Nephron progenitor cell (in vitro differentiated cells): ENCODE measurements at regions not wholly inside any gene's neighbourhood (a gene's known extent, or its start where the extent isn't known, plus 50 kb on each side); places are given as distances from the start of the nearest gene placed in this dataset.

Source experiments
- DNase-seq: peaks from one replicate; pipeline ENCODE4 v3.0.0; 2021
- H3K27ac Mint-ChIP-seq: 2 replicates; pipeline ENCODE4 v1.8.0; 2021; ENCODE audit warnings: mild to moderate bottlenecking, moderate library complexity, mixed read lengths
- H3K27me3 Mint-ChIP-seq: 2 replicates; pipeline ENCODE4 v1.8.0; 2021; ENCODE audit warnings: mild to moderate bottlenecking, low read depth, mixed read lengths; ENCODE audit not compliant: poor library complexity
- H3K36me3 Mint-ChIP-seq: 2 replicates; pipeline ENCODE4 v1.8.0; 2021; ENCODE audit warnings: low read depth, mixed read lengths
- H3K4me1 Mint-ChIP-seq: 2 replicates; pipeline ENCODE4 v1.8.0; 2021; ENCODE audit warnings: mixed read lengths
- H3K4me3 Mint-ChIP-seq: 2 replicates; pipeline ENCODE4 v1.8.0; 2021; ENCODE audit warnings: mild to moderate bottlenecking, moderate library complexity, mixed read lengths
- H3K9me3 Mint-ChIP-seq: 2 replicates; pipeline ENCODE4 v1.8.0; 2021; ENCODE audit warnings: mild to moderate bottlenecking, moderate library complexity, mixed read lengths
- CTCF ChIP-seq: fragments of 200-600 bp; sonication (generic); IDR thresholded peaks from 2 replicates; pipeline ENCODE4 v1.5.0; 2021; ENCODE audit warnings: antibody characterized with exemption

GRCh38 chr5:155270725-155271124, 257.2 kb downstream of the KIF4B start:
- Mint-ChIP-seq H3K9me3 (no peaks in the 10 kb centered on the region), H3K36me3 (no peaks in the 10 kb centered on the region), H3K27ac (no peak overlapping the region), H3K4me1 (peaks cover 45% of the 10 kb centered on the region), H3K4me3 (no peak overlapping the region), H3K27me3 (peaks cover 2% of the 10 kb centered on the region)
- no peak for DNase-seq
- no peak for TF ChIP-seq CTCF

DNA sequence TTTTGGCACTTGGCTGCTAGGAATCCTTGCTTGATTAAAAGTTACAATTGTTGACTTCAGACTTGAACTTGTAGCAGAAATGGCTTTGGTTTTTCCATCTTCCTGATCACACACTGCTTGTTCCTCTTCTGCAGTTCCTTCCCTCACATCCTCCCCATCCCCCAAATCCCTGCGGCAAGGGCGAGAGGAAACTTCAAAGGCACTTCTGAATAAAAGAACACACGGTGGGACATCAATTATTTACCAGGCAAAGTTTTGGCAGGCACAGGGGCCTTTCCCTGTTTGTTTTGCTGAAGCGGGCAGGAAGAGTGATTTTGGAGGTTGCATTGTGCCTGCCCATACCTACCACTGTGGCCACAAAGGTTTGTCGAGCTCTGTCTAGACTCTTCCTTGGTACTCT, 260.9 kb downstream of the KIF4B start:
- H3K4me1 Mint-ChIP-seq = peaks cover 45% of the 10 kb centered on the region
- no peaks in the 10 kb centered on the region for H3K36me3 Mint-ChIP-seq
- TF ChIP-seq CTCF = no peak
- H3K27ac Mint-ChIP-seq = no peak overlapping the region
- no peak for DNase-seq
- H3K27me3 Mint-ChIP-seq = peaks cover 5% of the 10 kb centered on the region
- no peaks in the 10 kb centered on the region for H3K9me3 Mint-ChIP-seq
- peak overlapping the region; percentile 56 for H3K4me3 Mint-ChIP-seq

DNA sequence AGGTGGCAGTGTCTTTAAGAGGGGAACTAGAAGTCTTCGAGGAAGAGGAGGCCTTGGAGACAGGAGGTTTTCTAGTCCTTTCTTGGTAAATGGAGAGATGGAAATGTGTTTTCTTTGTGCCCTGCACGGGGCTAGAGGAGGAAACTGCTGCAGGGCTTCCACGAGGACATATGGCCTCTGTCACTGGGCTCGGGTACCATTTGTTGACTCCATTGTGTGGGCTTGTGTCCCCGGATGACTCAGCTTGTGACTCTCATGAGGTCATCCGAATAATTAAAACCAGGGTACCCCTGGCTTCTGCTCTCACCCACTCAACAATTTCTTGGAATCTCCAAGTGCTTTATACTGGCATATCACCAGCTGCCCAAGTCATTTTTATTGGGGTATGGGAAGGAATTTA, 261.7 kb downstream of the KIF4B start:
- Mint-ChIP-seq H3K36me3 (no peaks in the 10 kb centered on the region), H3K27ac (no peak overlapping the region), H3K4me3 (no peak overlapping the region), H3K4me1 (peaks cover 42% of the 10 kb centered on the region), H3K9me3 (no peaks in the 10 kb centered on the region), H3K27me3 (peaks cover 5% of the 10 kb centered on the region)
- TF ChIP-seq CTCF = no peak
- DNase-seq = no peak

DNA sequence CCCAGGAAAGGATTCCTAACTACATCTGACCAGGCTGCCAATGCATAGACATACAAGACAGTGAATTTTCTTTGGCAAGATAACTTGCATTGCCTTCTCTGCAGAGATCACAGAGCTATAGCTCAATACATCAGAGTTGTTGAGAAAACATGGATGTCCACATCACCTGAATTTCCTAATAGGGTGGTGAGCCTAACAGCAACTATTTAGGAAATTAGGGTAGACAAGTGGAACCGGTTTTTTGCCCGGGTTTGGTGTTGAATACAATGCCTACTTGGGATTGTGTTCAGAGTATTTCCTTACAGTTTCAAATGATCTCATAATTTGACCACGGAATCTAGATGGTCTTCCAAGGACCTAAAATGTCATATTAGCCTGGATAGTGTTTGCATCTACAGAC, 262.7 kb downstream of the KIF4B start:
- Mint-ChIP-seq H3K4me1 (peaks cover 32% of the 10 kb centered on the region), H3K4me3 (no peak overlapping the region), H3K27ac (no peak overlapping the region), H3K36me3 (no peaks in the 10 kb centered on the region), H3K9me3 (no peaks in the 10 kb centered on the region), H3K27me3 (peaks cover 3% of the 10 kb centered on the region)
- no peak for DNase-seq
- TF ChIP-seq CTCF = no peak

- DNase-seq = no peak
- H3K27ac Mint-ChIP-seq = no peak overlapping the region
- peaks cover 6% of the 10 kb centered on the region for H3K27me3 Mint-ChIP-seq
- H3K36me3 Mint-ChIP-seq = no peaks in the 10 kb centered on the region
- TF ChIP-seq CTCF = no peak
- H3K9me3 Mint-ChIP-seq = no peaks in the 10 kb centered on the region
- no peak overlapping the region for H3K4me3 Mint-ChIP-seq
- peaks cover 16% of the 10 kb centered on the region for H3K4me1 Mint-ChIP-seq
Observed at GRCh38 chr5:155278532-155278931, 265.0 kb downstream of the KIF4B start.

DNA sequence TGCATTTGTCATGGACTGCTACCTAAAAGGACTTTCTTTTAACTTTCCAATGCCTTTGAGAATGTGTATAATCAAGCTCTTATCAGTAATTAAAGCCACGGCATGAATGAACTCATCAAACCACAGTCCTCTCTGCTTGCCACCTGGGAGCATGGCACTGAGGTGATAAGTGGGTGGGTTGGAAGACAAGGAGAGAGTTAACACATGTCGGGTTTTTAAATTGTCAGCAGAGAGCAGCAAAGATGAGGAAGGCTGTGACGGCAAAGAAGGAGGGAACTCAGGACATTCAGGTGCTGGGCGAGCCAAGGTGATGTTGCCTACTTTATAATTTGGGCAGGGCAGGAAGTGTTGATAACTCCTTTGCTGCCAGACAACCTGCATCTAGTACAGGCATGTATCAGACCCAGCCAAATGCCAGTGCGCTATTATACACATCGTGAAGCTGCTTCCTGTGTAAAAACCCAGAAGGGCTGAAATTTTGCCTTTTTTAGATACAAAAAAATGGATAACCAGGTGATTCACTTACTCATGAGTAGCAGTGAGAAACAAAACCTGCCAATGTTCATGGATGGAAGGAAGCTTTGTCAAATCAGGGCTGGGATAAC, 269.1 kb downstream of the KIF4B start:
- H3K4me1 Mint-ChIP-seq = no peaks in the 10 kb centered on the region
- H3K27ac Mint-ChIP-seq = no peak overlapping the region
- no peaks in the 10 kb centered on the region for H3K36me3 Mint-ChIP-seq
- no peak overlapping the region for H3K4me3 Mint-ChIP-seq
- no peak for DNase-seq
- H3K9me3 Mint-ChIP-seq = no peaks in the 10 kb centered on the region
- peaks cover 4% of the 10 kb centered on the region for H3K27me3 Mint-ChIP-seq
- TF ChIP-seq CTCF = no peak
